GM23338 (cell line): ENCODE measurements at regions not wholly inside any gene's neighbourhood (a gene's known extent, or its start where the extent isn't known, plus 50 kb on each side); places are given as distances from the start of the nearest gene placed in this dataset.

Source experiments
- CREB1 ChIP-seq: fragments of 250-450 bp; sonication (Bioruptor Pico); IDR thresholded peaks from 2 replicates; pipeline ENCODE4 v1.5.0; 2020; ENCODE audit warnings: low read depth, mild to moderate bottlenecking, moderate library complexity
- EZH2 ChIP-seq: fragments of 200-600 bp; sonication (generic); IDR thresholded peaks from one replicate; pipeline ENCODE4 v1.8.0; 2017; ENCODE audit warnings: antibody characterized with exemption, mild to moderate bottlenecking, low read depth; ENCODE audit not compliant: unreplicated experiment
- NANOG ChIP-seq: IDR thresholded peaks from 2 replicates; pipeline ENCODE4 v1.6.1; 2016; ENCODE audit warnings: antibody characterized with exemption, borderline replicate concordance
- TF ChIP-seq, protein P1 (sequence below), 2 experiments: fragments of 200-600 bp in 1 of 2; sonication (generic) in 1 of 2; conservative IDR thresholded peaks; 2 replicates each; pipeline versions ENCODE4 v1.5.1 to v1.6.1; 2016 to 2017; ENCODE audit warnings: antibody characterized with exemption in 2 of 2, low read depth in 2 of 2, mild to moderate bottlenecking in 2 of 2, moderate library complexity in 1 of 2
- TF ChIP-seq, protein P2 (sequence below): IDR thresholded peaks from one replicate; pipeline ENCODE4 v1.6.1; 2018; ENCODE audit warnings: antibody characterized with exemption; ENCODE audit not compliant: unreplicated experiment

DNA sequence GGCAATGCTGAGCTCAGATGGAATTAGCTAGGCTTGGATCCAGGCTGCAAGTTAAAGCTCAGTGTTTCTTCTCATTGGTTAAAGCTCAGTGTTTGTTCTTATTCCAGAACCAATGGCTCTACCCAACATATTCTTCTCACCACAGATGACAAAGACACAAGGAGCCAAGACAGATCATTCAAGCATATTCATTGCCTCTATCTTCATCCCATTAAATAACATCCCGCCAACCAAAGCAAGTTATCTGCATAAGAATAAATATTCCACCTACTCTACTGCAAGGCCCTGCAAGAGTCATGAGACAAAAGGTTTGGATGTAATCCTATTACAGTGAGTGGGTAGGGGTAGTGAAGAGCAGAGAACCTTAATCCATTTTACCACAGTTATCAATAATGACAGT is 766.5 kb downstream of the C4orf33 start:
- TF ChIP-seq, protein P1, sequence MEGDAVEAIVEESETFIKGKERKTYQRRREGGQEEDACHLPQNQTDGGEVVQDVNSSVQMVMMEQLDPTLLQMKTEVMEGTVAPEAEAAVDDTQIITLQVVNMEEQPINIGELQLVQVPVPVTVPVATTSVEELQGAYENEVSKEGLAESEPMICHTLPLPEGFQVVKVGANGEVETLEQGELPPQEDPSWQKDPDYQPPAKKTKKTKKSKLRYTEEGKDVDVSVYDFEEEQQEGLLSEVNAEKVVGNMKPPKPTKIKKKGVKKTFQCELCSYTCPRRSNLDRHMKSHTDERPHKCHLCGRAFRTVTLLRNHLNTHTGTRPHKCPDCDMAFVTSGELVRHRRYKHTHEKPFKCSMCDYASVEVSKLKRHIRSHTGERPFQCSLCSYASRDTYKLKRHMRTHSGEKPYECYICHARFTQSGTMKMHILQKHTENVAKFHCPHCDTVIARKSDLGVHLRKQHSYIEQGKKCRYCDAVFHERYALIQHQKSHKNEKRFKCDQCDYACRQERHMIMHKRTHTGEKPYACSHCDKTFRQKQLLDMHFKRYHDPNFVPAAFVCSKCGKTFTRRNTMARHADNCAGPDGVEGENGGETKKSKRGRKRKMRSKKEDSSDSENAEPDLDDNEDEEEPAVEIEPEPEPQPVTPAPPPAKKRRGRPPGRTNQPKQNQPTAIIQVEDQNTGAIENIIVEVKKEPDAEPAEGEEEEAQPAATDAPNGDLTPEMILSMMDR (conservative IDR thresholded peaks at IDR 0.05; ENCODE audit: low read depth in 2 of 2) = no peak
- TF ChIP-seq EZH2 = no peak
- TF ChIP-seq CREB1 (CRISPR knock-in tag) = no peak
- no peak for TF ChIP-seq NANOG
- TF ChIP-seq, protein P2, sequence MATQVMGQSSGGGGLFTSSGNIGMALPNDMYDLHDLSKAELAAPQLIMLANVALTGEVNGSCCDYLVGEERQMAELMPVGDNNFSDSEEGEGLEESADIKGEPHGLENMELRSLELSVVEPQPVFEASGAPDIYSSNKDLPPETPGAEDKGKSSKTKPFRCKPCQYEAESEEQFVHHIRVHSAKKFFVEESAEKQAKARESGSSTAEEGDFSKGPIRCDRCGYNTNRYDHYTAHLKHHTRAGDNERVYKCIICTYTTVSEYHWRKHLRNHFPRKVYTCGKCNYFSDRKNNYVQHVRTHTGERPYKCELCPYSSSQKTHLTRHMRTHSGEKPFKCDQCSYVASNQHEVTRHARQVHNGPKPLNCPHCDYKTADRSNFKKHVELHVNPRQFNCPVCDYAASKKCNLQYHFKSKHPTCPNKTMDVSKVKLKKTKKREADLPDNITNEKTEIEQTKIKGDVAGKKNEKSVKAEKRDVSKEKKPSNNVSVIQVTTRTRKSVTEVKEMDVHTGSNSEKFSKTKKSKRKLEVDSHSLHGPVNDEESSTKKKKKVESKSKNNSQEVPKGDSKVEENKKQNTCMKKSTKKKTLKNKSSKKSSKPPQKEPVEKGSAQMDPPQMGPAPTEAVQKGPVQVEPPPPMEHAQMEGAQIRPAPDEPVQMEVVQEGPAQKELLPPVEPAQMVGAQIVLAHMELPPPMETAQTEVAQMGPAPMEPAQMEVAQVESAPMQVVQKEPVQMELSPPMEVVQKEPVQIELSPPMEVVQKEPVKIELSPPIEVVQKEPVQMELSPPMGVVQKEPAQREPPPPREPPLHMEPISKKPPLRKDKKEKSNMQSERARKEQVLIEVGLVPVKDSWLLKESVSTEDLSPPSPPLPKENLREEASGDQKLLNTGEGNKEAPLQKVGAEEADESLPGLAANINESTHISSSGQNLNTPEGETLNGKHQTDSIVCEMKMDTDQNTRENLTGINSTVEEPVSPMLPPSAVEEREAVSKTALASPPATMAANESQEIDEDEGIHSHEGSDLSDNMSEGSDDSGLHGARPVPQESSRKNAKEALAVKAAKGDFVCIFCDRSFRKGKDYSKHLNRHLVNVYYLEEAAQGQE = no peak
